Ureter (tissue), 1 donor: ENCODE measurements at regions not wholly inside any gene's neighbourhood (a gene's known extent, or its start where the extent isn't known, plus 50 kb on each side); places are given as distances from the start of the nearest gene placed in this dataset.

ENCODE experiments used
- DNase-seq: peaks from one replicate; pipeline ENCODE4 v3.0.0-alpha.2; 2020; ENCODE audit warnings: low spot score
- donor health status: DM: yes; HTN: yes; CAD: no.

- no peak for DNase-seq
These were observed 462.3 kb downstream of the PTPRC start for GRCh38 chr1:199101139-199101538.

- DNase-seq = no peak
These were observed 462.8 kb downstream of the PTPRC start for GRCh38 chr1:199101635-199102034.

GRCh38 chr1:199102239-199102638, 463.4 kb downstream of the PTPRC start:
- no peak for DNase-seq

GRCh38 chr1:199109160-199109559, 470.3 kb downstream of the PTPRC start:
- no peak for DNase-seq

- DNase-seq = no peak
These were observed 473.5 kb downstream of the PTPRC start for GRCh38 chr1:199112365-199112764.

- DNase-seq = no peak
These were observed 474.5 kb downstream of the PTPRC start for GRCh38 chr1:199113265-199113869.

- DNase-seq = no peak
These were observed 477.6 kb downstream of the PTPRC start for GRCh38 chr1:199116488-199116887.

- no peak for DNase-seq
These were observed 482.2 kb downstream of the PTPRC start for GRCh38 chr1:199121047-199121446.

- no peak for DNase-seq
These were observed 483.2 kb downstream of the PTPRC start for GRCh38 chr1:199122085-199122484.

GRCh38 chr1:199122532-199123311, 483.9 kb downstream of the PTPRC start:
- DNase-seq = no peak

GRCh38 chr1:199123615-199124014, 484.8 kb downstream of the PTPRC start:
- no peak for DNase-seq

- no peak for DNase-seq
These were observed 485.5 kb downstream of the PTPRC start for GRCh38 chr1:199124351-199124750.

GRCh38 chr1:199129247-199129646, 490.4 kb downstream of the PTPRC start:
- no peak for DNase-seq

- no peak for DNase-seq
These were observed 493.2 kb downstream of the PTPRC start for GRCh38 chr1:199132006-199132405.

- DNase-seq = no peak
These were observed 497.1 kb downstream of the PTPRC start for GRCh38 chr1:199135901-199136300.

GRCh38 chr1:199138061-199138460, 499.2 kb downstream of the PTPRC start:
- DNase-seq = no peak

GRCh38 chr1:199149591-199149990, 510.8 kb downstream of the PTPRC start:
- DNase-seq = no peak

- no peak for DNase-seq
These were observed 511.9 kb downstream of the PTPRC start for GRCh38 chr1:199150756-199151155.

- no peak for DNase-seq
These were observed 513.0 kb downstream of the PTPRC start for GRCh38 chr1:199151634-199152425.

GRCh38 chr1:199152676-199153075, 513.8 kb downstream of the PTPRC start:
- DNase-seq = no peak

- DNase-seq = no peak
These were observed 516.6 kb downstream of the PTPRC start for GRCh38 chr1:199155166-199156019.

- DNase-seq = no peak
These were observed 518.7 kb downstream of the PTPRC start for GRCh38 chr1:199157494-199157893.
